Sigmoid colon (tissue), 6 donors: ENCODE measurements at regions not wholly inside any gene's neighbourhood (a gene's known extent, or its start where the extent isn't known, plus 50 kb on each side); places are given as distances from the start of the nearest gene placed in this dataset.

Source experiments
- DNase-seq: peaks from one replicate; pipeline ENCODE4 v3.0.0-alpha.2; 2019
- H3K27ac ChIP-seq, 4 donors: fragments of 200-600 bp; sonication (generic); one replicate each; pipeline ENCODE4 v1.5.1; 2016 to 2019; ENCODE audit warnings: mild to moderate bottlenecking in 1 of 4
- H3K27me3 ChIP-seq, 3 donors: fragments of 200-600 bp; sonication (generic); one replicate each; pipeline ENCODE4 v1.5.1; 2019; ENCODE audit warnings: mild to moderate bottlenecking in 1 of 3
- H3K36me3 ChIP-seq, 4 donors: fragments of 200-600 bp; sonication (generic); one replicate each; pipeline ENCODE4 v1.5.1; 2016 to 2019
- H3K4me1 ChIP-seq, 4 donors: fragments of 200-600 bp; sonication (generic); one replicate each; pipeline ENCODE4 v1.5.1; 2017 to 2019
- H3K4me3 ChIP-seq, 4 donors: fragments of 200-600 bp; sonication (generic); one replicate each; pipeline ENCODE4 v1.5.1; 2017 to 2019; ENCODE audit warnings: mild to moderate bottlenecking in 2 of 4, moderate library complexity in 1 of 4
- H3K9me3 ChIP-seq, 4 donors: fragments of 200-600 bp in 3 of 4; sonication (generic) in 3 of 4; one replicate each; pipeline versions ENCODE4 v1.5.1 to v1.6.1; 2013 to 2019
- EP300 ChIP-seq, 4 donors: sonication (generic); formaldehyde crosslinking; IDR thresholded peaks; one replicate each; pipeline ENCODE4 v1.6.1; 2017; ENCODE audit warnings: antibody characterized with exemption in 4 of 4
- POLR2A ChIP-seq, 2 donors: fragments of 450-650 bp; IDR thresholded peaks; one replicate each; pipeline ENCODE4 v1.6.1; 2016; ENCODE audit warnings: antibody characterized with exemption in 2 of 2, mild to moderate bottlenecking in 2 of 2, moderate library complexity in 2 of 2
- POLR2AphosphoS5 ChIP-seq, 4 donors: sonication (generic); formaldehyde crosslinking; IDR thresholded peaks; one replicate each; pipeline ENCODE4 v1.6.1; 2017; ENCODE audit warnings: antibody characterized with exemption in 4 of 4
- WGBS, 2 donors: extraction: QIAGEN DNeasy Blood & Tissue Kit; methylation state at CpG; one replicate each; pipeline ENCODE4 v1.1.7; 2013; 5-methylcytosine and 5-hydroxymethylcytosine counted together
- intact Hi-C: fragments of 100-400 bp; cut with DNase I; formaldehyde crosslinking; loops from one replicate; pipeline ENCODE4 v1.15.1; 2023
- TF ChIP-seq, protein P1 (sequence below), 4 experiments: fragments of 450-650 bp in 3 of 4; fragments of 200-600 bp in 1 of 4; IDR thresholded peaks; one replicate each; pipeline ENCODE4 v1.5.1; 2016 to 2019; ENCODE audit warnings: antibody characterized with exemption in 4 of 4, mild to moderate bottlenecking in 3 of 4, moderate library complexity in 2 of 4
- donor health status: healthy with polysubstance abuse.
- donor health status: healthy.

DNA sequence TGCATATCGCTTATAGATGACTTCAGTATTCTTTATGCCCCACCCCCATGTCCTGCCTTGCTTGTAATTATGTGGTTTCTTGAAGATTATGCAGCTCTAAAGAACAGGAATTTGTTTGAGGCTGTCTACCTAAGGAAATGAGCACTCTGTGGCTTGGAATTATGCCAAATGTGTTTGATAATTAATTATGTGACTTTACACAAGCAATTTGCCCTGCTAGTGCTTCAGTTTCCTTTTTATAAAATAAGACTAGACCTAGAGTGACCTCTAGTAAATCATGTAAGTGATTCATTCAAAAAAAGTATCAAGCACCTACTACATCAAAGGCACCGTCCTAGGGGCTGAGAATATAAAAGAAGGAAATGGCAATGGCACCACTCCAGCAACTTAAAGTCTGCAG lies 491.5 kb upstream of the KIRREL3 start:
- H3K9me3 ChIP-seq: peaks cover 0 to 6% (median 1%) of the 10 kb centered on the region in 4 donors
- DNase-seq: no peak
- 54 to 82% methylated on average over 2 of the region's 2 CpGs for WGBS, 2 donors
- no peak overlapping the region for H3K27ac ChIP-seq
- intact Hi-C loops: no loop called here
- TF ChIP-seq, protein P1, sequence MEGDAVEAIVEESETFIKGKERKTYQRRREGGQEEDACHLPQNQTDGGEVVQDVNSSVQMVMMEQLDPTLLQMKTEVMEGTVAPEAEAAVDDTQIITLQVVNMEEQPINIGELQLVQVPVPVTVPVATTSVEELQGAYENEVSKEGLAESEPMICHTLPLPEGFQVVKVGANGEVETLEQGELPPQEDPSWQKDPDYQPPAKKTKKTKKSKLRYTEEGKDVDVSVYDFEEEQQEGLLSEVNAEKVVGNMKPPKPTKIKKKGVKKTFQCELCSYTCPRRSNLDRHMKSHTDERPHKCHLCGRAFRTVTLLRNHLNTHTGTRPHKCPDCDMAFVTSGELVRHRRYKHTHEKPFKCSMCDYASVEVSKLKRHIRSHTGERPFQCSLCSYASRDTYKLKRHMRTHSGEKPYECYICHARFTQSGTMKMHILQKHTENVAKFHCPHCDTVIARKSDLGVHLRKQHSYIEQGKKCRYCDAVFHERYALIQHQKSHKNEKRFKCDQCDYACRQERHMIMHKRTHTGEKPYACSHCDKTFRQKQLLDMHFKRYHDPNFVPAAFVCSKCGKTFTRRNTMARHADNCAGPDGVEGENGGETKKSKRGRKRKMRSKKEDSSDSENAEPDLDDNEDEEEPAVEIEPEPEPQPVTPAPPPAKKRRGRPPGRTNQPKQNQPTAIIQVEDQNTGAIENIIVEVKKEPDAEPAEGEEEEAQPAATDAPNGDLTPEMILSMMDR (IDR thresholded peaks at IDR 0.05): no peak
- no peak for TF ChIP-seq POLR2A (IDR thresholded peaks at IDR 0.05)
- no peak for TF ChIP-seq EP300 (IDR thresholded peaks at IDR 0.05)
- no peak for TF ChIP-seq POLR2AphosphoS5 (IDR thresholded peaks at IDR 0.05)
- no peaks in the 10 kb centered on the region for H3K27me3 ChIP-seq
- H3K4me3 ChIP-seq: no peak overlapping the region
- no peaks in the 10 kb centered on the region for H3K4me1 ChIP-seq
- no peaks in the 10 kb centered on the region for H3K36me3 ChIP-seq

DNA sequence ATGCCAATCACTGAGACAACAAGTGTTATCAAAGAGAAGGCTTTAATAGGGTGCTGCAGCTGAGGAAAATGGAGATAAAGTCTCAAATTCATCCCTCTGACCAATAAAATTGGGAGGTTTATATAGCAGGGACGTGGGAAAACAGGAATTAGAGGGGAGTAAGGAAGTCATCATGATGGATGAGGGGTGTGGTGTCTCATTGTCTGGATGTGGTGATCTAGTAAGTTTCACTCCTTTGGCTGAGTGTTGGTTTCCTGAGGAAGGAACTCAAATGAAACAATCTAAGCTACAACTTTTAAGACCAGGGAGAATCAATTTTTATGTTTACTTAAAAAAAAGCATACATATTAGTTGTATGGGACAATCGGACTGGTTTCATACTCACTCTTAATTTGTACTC lies 491.0 kb upstream of the KIRREL3 start:
- Histone ChIP-seq H3K9me3 (peaks cover 0 to 6% (median 1%) of the 10 kb centered on the region in 4 donors), H3K4me1 (no peaks in the 10 kb centered on the region), H3K27me3 (no peaks in the 10 kb centered on the region), H3K4me3 (no peak overlapping the region), H3K27ac (no peak overlapping the region), H3K36me3 (no peaks in the 10 kb centered on the region)
- TF ChIP-seq POLR2A (IDR thresholded peaks at IDR 0.05): no peak
- TF ChIP-seq, protein P1 (IDR thresholded peaks at IDR 0.05): no peak
- no peak for TF ChIP-seq EP300 (IDR thresholded peaks at IDR 0.05)
- TF ChIP-seq POLR2AphosphoS5 (IDR thresholded peaks at IDR 0.05): no peak
- 45 to 59% methylated on average over 2 of the region's 2 CpGs for WGBS, 2 donors
- intact Hi-C loops: no loop called here
- no peak for DNase-seq

DNA sequence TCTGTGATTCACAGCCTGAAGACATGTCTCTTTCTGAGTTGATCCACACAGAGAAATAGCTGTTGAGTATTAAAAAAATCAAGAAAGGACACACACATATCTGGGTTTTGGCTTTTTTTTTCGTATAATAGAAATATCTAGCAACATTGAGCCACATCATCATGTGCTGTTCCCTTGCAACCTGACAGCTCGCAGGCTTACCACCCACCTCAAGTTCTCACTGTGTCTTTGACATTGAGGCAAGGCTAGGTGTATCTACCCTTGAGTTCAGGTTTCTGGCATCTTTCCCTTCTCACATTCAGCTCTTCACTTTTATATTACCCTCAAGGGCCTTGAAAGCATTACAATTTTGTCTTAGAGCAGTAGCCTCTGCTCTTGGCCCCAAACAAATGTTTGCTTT lies 490.3 kb upstream of the KIRREL3 start:
- 86 to 90% methylated on average over 2 of the region's 2 CpGs for WGBS, 2 donors
- Histone ChIP-seq H3K4me3 (no peak overlapping the region), H3K9me3 (peaks cover 0 to 6% (median 1%) of the 10 kb centered on the region in 4 donors), H3K27me3 (no peaks in the 10 kb centered on the region), H3K27ac (no peak overlapping the region), H3K4me1 (no peaks in the 10 kb centered on the region), H3K36me3 (no peaks in the 10 kb centered on the region)
- no peak for DNase-seq
- intact Hi-C loops: no loop called here
- TF ChIP-seq, protein P1 (IDR thresholded peaks at IDR 0.05): no peak
- TF ChIP-seq POLR2A (IDR thresholded peaks at IDR 0.05) (no peak), EP300 (IDR thresholded peaks at IDR 0.05) (no peak), POLR2AphosphoS5 (IDR thresholded peaks at IDR 0.05) (no peak)

DNA sequence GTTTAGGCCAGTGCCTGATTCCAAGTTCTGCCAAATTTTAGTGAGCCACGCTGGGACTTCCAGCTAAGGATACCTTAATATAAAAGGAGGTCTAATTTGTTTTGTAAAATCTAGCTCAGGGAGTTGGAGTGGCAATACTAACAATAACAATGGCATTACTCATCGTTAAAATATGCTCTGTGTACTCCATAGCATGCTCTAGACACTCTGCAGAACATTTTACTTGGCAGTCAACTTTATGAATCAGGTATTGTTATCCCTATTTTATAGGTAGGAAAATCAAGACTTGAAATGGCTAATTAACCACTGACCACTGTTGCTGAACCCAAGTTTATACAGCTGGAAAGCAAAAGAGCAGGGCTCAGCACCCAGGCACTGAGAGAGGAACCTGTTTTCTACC lies 485.0 kb upstream of the KIRREL3 start:
- no peak for DNase-seq
- H3K27me3 ChIP-seq: no peaks in the 10 kb centered on the region
- H3K9me3 ChIP-seq: peaks cover 0 to 4% (median 0%) of the 10 kb centered on the region in 4 donors
- 68 to 72% methylated on average over 2 of the region's 2 CpGs for WGBS, 2 donors
- TF ChIP-seq POLR2AphosphoS5 (IDR thresholded peaks at IDR 0.05): no peak
- TF ChIP-seq, protein P1 (IDR thresholded peaks at IDR 0.05): no peak
- TF ChIP-seq EP300 (IDR thresholded peaks at IDR 0.05): no peak
- no peak for TF ChIP-seq POLR2A (IDR thresholded peaks at IDR 0.05)
- H3K4me1 ChIP-seq: peaks cover 0 to 7% (median 0%) of the 10 kb centered on the region in 4 donors
- no peak overlapping the region for H3K4me3 ChIP-seq
- intact Hi-C loops: no loop called here
- no peak overlapping the region for H3K27ac ChIP-seq
- no peaks in the 10 kb centered on the region for H3K36me3 ChIP-seq

DNA sequence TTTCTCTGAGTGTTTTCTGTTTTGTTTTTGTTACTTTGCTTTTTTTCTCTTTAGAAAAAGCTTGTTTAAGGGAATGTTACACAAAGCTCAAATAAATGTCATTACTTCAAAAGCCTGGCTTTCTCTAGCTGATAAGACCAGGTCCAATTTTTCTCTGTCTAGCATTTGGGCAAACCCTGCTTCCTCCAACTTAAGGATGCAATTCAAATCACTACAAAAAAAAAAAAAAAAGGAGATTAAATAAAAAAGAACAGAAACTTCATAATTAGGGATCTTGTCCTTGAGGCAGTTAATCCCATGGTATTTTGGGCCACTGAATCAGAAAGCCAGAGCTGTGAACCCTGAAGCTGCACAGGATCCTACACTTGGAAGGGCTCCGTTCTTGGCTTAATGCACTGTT lies 480.8 kb upstream of the KIRREL3 start:
- intact Hi-C loops: no loop called here
- TF ChIP-seq EP300 (IDR thresholded peaks at IDR 0.05) (no peak), POLR2A (IDR thresholded peaks at IDR 0.05) (no peak), POLR2AphosphoS5 (IDR thresholded peaks at IDR 0.05) (no peak)
- TF ChIP-seq, protein P1 (IDR thresholded peaks at IDR 0.05): no peak
- no peak overlapping the region for H3K4me3 ChIP-seq
- no peak for DNase-seq
- no peaks in the 10 kb centered on the region for H3K27me3 ChIP-seq
- H3K9me3 ChIP-seq: no peaks in the 10 kb centered on the region
- no peaks in the 10 kb centered on the region for H3K36me3 ChIP-seq
- H3K27ac ChIP-seq: no peak overlapping the region
- 76 to 92% methylated on average over 1 of the region's 1 CpG for WGBS, 2 donors
- H3K4me1 ChIP-seq: peaks cover 0 to 7% (median 0%) of the 10 kb centered on the region in 4 donors
